GM20431 (cell line): ENCODE measurements at regions not wholly inside any gene's neighbourhood (a gene's known extent, or its start where the extent isn't known, plus 50 kb on each side); places are given as distances from the start of the nearest gene placed in this dataset.
"Not testable (repeated sequence)": the region's sequence is repeated elsewhere in the genome, so short reads cannot be mapped to it uniquely, and the experiment has no call there.

Experiments used
- in situ Hi-C: fragments of 300-500 bp; cut with MseI, MboI; formaldehyde crosslinking; loops from one replicate; pipeline ENCODE4 v1.15.0; 2020; ENCODE audit warnings: low sequenced_read_pairs; ENCODE audit not compliant: unreplicated experiment

GRCh38 chr18:60873708-60874107 is 459.5 kb upstream of the CDH20 start:
- in situ Hi-C loops: no loop called here

GRCh38 chr18:60875957-60876507 is 457.2 kb upstream of the CDH20 start:
- in situ Hi-C loops: no loop called here

GRCh38 chr18:60880184-60880583 is 453.0 kb upstream of the CDH20 start:
- in situ Hi-C loops: no loop called here

- in situ Hi-C loops: no loop called here
Observed at GRCh38 chr18:60883587-60883986, 449.6 kb upstream of the CDH20 start.

DNA sequence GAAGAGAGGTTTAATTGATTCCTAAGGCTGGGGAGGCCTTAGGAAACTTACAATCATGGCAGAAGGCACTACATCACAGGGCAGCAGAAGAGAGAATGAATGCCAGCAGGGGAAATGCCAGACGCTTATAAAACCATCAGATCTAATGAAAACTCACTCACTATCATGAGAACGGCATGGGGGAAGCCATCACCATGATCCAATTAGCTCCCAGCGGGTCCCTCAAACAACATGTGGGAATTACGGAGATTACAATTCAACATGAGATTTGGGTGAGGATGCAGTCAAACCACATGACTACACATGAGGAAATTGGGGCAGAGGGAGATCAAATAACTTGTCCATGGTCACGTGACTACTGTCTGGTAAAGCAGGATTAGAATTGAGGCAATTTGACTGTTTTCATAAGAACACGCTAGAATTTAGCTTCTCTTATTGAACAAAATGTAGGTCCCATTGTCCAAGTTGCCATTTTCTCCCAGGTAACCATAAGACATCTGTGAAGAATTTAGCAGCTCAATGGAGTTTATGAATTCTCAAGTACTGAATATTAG is 445.1 kb upstream of the CDH20 start:
- in situ Hi-C loops: no loop called here

DNA sequence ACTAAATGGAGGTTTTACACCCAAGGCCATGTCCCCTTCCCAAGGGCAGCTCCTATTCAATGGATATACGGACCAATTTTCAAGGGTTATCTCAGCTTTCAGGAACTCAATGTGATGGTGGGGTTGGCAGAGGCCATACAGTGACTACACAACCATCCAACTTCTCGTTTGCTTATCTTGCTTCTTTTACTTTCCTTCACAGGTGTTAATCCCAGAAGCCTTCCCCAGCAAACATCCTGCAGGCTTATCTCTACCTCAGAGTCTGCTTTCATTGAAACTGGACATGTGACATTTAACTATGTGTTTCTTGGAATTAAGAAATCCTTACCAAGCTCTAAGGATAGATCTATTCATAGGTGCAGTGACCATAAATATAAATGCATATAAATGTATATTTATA is 443.8 kb upstream of the CDH20 start:
- in situ Hi-C loops: no loop called here

DNA sequence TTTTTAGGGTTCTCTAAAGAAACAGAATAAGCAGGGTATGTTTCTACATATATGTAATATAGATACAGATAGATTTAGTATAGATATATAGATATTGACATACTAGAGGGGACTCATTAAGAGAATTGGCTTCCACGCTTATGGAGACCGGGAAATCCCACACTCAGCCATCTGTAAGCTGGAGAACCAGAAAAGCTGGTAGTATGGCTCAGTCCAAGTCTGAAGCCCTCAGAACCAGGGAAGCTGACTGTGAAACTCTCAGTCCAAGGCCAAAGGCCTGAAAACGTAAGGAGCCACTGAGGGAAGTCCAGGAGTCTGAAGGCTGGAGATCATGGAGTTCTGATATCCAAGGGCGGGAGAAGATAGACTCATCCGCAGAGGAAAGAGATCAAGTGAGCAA is 441.3 kb upstream of the CDH20 start:
- in situ Hi-C loops: no loop called here

DNA sequence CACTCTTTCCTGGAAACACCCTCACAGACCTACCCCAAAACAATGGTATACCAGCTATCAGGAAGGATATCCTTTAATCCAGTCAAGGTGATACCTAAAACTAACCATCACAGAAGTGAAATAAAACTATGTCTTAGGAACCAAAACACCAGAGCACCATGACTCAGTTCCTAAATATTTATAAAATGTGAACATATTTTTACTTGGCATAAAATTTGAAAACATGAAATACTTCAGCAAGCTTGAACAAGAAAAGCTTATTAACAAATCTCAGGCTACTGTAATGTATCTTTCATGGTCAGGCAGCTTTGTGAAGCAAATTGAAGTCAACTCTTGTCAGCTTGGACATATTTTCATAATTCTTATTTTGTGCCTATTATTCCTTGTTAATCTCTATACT is 440.8 kb upstream of the CDH20 start:
- in situ Hi-C loops: no loop called here

DNA sequence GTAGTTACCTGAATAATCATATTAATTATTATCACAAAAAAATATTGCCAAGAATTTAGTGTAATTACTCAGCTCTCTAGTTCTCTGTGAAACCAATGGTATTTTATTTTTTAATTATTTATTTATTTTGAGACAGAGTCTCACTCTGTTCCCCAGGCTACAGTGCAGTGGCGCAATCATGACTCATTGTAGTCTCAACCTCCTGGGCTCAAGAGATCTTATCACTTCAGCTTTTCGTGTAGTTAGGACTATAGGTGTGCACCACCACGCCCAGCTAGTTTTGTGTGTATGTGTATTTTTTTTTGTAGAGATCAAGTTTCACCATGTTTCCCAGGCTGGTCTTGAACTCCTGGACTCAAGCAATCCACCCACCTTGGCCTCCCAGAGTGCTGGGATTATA is 440.4 kb upstream of the CDH20 start:
- in situ Hi-C loops: no loop called here

DNA sequence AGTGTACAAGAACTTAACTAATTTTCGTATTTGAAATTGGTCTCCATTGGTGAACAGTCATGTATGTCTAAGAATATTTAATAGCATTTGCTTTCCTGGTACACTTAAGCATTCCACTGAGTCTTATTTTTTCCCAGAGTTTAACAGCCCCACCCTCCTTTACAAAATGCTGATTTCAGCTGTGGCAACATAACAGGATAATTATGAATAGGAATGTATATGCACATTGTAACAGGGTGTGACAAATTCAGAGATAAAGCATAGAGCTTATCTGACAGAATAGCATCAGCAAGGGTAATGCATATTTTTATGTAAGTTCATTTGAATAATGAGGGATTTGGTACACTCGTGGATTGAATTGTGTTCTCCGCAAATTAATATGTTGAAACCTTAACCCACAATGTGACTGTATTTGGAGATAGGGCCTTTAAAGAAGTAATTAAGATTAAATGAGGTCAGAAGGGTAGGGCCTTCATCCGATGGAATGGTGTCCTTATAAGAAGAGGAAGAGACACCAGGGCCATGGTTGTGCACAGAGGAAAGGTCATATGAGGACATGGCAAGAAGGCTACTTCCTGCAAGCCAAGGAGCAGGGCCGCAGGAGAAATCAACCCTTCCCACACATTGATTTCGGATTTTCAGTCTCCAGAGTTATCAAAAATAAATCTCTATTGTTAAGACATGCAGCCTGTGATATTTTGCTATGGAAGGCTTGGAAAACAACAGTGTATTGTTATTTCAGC is 439.7 kb upstream of the CDH20 start:
- in situ Hi-C loops: no loop called here

- in situ Hi-C loops: no loop called here
Observed at GRCh38 chr18:60894254-60894945, 438.8 kb upstream of the CDH20 start.

- in situ Hi-C loops: no loop called here
Observed at GRCh38 chr18:60895181-60895580, 438.0 kb upstream of the CDH20 start.

- in situ Hi-C loops: no loop called here
Observed at GRCh38 chr18:60898111-60898510, 435.1 kb upstream of the CDH20 start.

- in situ Hi-C loops: no loop called here
Observed at GRCh38 chr18:60905699-60906098, 427.5 kb upstream of the CDH20 start.

DNA sequence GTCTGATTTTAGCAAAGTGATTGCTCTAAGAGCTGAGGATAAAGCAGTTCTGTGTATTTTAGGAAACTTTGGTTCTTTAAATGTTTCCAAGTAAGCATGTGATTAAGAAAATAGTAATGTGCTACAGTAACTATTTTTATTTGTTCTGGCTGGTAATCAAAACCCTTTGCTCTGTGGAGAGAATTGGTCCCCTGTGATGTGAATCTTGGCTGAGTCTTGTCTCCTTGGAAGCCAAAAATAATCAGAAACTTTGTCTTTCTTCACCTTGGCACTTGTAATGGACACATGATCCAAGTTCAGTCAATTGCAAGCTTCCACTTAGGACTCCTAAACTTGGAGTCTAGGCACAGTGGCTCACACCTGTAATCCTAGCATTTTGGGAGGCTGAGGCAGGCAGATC is 422.7 kb upstream of the CDH20 start:
- in situ Hi-C loops: no loop called here

DNA sequence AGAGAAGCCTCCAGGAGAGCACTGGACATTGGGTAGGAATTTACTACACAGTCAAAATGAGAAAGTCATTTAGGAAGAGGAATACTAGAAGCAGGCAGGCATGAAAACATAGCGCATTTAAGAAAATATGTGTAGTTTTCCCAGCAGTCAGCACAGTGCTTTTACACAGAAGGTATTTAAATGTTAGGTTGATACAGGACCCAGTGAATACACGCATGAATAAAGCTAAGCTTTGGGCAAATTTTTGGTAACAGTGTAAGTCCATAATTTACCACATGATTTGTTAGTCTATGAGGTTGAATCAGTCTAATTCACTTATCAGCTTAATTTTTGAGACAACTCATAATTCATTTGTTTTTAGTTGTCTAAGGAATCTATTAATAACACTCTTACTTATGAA is 421.7 kb upstream of the CDH20 start:
- in situ Hi-C loops: no loop called here

GRCh38 chr18:60915160-60915559 is 418.1 kb upstream of the CDH20 start:
- in situ Hi-C loops: no loop called here

DNA sequence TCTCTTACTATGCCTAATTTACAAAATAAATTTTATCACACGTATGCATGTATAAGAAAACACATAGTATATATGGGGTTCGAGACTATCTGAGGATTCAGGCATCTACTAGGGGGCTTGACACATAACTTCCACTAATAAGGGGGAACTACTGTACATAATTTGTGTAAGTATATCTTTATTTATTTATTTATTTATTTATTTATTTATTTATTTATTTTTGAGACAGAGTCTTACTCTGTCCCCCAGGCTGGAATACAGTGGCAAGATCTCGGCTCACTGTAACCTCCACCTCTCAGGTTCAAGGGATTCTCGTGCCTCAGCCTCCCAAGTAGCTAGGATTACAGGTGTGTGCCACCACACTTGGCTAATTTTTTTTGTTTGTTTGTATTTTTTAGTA is 414.4 kb upstream of the CDH20 start:
- in situ Hi-C loops: not testable (repeated sequence)

GRCh38 chr18:60925892-60926291 is 407.3 kb upstream of the CDH20 start:
- in situ Hi-C loops: no loop called here

GRCh38 chr18:60929966-60930365 is 403.3 kb upstream of the CDH20 start:
- in situ Hi-C loops: no loop called here
